GM19328 (cell line): ENCODE measurements at regions not wholly inside any gene's neighbourhood (a gene's known extent, or its start where the extent isn't known, plus 50 kb on each side); places are given as distances from the start of the nearest gene placed in this dataset.
"Not testable (repeated sequence)": the region's sequence is repeated elsewhere in the genome, so short reads cannot be mapped to it uniquely, and the experiment has no call there.

Experiments
- ATAC-seq: cut with Tn5 transposase; IDR thresholded peaks from one replicate; pipeline ENCODE4 v1.9.1; 2021; ENCODE audit warnings: mild to moderate bottlenecking, moderate library complexity; ENCODE audit not compliant: unreplicated experiment

DNA sequence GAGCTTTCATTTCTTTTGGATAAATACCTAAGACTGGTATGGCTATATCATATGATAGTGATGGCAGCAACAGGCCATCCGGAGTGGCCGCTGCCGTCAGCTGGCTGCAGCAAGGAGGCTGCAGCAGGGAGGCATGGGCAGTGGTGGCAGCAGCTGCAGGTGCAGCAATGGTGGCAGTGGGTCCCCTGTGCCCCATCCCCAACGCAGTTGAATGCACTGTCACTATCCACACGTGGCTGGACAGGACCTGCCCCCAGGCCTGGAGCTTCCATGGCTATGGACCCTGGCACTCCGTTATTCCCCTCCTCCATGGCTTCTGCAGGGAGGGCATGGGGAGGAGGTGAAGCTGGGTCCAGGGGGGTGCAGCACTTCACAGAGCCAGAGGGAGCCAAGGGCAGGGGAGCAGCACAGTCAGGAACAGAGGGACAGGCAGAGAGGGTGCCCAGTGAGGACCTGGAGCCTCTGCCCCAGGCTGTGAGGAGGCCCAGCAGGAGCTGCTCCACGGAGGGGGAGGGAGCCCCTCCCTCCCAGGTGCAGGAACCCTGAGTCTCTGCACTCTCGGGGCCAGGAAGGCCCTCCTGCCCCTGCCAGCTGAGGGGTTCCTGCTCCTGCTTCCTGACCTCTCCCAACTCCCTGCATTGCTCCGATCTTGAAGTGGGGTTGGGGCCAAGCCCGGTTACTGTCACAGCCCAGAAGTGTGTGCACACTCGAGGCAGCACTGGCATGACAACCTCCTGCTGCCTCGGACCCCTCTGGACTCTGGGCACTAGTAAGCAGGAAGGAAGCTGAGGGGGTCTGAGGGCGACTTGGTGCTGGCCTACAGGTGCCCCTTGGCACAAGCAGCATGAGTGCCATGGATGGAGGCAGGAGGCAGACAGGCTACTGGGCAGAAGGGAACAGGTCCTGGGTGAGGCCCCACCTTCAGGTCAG, 466.3 kb downstream of the GUCY1A2 start:
- ATAC-seq, result no peak

DNA sequence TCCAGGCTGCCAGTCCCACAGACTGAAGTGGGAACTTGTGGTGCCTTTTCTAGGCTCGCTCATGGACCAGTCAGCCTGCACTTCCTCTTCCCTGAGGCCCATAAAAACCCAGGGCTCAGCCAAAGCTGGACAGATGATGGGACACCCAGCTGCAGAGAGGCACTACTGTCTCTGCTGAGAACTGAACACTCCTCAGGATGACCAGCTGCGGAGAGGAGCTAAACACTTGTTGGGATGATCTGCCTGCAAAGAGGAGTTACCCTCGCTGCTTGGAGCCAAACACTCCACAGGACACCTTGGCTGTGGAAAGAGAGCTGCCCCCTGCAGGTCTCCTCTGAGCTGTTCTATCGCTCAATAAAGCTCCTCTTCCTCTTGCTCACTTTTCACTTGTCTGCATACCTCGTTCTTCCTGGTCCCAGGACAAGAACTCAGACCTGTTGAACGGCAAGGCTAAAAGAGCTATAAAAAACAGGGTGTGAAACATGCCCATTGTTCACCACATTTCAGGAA, 465.5 kb downstream of the GUCY1A2 start:
- ATAC-seq, result no peak

DNA sequence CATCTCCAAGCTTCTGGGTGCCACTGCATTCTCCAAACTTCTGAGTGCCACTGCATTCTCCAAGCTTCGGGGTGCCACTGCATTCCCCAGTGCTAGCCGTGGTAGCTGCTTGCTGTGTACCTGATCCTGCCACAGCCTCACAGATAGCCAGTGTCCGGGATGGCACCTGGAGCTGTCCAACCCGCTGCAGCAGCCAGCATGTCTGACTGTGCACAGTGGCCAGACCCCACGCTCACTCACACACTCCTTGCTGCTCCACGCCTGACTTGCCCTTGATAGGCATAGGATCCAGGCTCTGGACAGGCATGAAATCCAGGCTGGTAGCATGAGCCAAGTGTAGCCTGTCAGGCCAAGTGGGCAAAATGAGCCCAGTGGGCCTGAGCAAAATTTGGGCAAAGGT, 465.0 kb downstream of the GUCY1A2 start:
- ATAC-seq, result no peak

- ATAC-seq, result not testable (repeated sequence)
Measured at GRCh38 chr11:106555566-106556250, 462.6 kb downstream of the GUCY1A2 start.

DNA sequence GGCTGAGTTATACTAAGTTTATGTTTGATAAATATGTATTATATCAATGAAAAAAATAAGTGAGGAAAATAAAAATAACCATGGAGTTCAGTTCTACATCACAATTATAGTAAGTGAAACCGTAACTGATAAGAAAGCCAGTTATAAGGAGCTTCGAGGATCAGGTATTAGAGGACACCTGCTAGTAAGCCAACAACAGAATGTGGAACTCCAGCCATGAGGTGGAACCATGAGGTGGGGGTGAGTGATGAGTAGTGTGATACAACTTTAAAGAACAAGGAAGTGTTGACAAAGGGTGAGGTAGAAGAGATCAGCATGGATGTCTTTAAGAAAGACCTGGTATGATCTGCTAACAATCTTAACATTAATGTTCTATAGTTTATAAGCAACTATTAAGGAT, 452.9 kb downstream of the GUCY1A2 start:
- no peak for ATAC-seq

DNA sequence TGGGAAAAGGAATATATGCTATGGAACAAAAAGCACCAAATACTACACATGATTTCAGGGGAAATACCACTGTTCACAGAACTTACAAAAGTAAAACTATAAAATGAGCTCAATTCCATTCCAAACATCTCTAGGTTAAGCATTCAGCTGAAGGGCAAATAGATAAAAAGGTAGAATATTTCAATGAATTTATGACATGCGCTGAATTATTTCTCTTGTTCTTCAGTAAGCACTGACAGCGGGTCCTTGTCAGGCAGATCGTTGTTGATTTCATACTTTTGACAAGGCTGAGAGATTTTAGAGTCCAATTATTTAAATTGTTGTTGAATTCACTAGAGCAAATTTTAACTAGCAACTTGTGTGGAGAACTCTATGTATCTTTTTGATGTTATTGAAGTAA, 449.6 kb downstream of the GUCY1A2 start:
- ATAC-seq, result no peak

- ATAC-seq, result not testable (repeated sequence)
Measured at GRCh38 chr11:106577384-106577783, 440.9 kb downstream of the GUCY1A2 start.

- no peak for ATAC-seq
Measured at GRCh38 chr11:106581399-106581798, 436.9 kb downstream of the GUCY1A2 start.

GRCh38 chr11:106585061-106585460, 433.2 kb downstream of the GUCY1A2 start:
- no peak for ATAC-seq

- ATAC-seq, result no peak
Measured at GRCh38 chr11:106594751-106595351, 423.4 kb downstream of the GUCY1A2 start.

GRCh38 chr11:106601684-106602297, 416.5 kb downstream of the GUCY1A2 start:
- no peak for ATAC-seq

DNA sequence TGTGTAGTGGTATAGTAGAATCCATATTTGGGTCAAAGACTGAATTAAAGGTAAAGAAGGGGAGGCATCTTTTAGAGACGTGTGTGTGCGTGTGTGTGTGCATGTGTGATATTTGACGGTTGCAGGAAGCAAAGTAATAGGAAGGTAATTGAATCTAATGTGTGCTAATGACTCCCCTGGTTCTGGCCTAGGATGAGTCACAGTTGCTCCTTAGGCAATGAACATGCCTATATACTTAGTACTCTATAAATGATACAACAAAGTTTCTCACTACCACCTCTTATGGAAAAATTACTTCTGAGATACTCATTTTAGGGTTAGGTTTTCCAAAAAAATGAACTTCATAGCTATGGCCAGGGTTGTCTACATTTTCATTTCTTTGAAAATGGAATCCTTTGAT, 409.6 kb downstream of the GUCY1A2 start:
- no peak for ATAC-seq

DNA sequence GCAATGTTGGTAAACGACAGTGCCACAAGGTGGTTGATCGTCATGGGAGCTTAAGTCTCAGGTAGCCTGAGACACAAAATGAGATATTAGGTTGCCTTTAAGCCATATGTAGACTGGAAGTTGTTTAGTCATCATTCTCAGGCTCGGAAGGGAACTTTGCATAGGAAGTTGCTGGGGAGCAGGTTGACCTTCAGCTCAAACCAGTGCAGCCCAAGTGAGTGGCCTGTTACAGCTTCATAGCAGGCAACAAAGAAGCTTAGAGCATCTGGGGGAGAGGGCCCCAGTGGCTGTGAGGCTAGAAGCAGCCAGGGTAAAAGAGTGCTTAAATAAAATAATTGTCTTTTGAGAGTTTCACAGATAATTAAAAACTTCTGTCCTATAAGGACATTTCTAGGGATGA, 404.0 kb downstream of the GUCY1A2 start:
- ATAC-seq, result no peak

DNA sequence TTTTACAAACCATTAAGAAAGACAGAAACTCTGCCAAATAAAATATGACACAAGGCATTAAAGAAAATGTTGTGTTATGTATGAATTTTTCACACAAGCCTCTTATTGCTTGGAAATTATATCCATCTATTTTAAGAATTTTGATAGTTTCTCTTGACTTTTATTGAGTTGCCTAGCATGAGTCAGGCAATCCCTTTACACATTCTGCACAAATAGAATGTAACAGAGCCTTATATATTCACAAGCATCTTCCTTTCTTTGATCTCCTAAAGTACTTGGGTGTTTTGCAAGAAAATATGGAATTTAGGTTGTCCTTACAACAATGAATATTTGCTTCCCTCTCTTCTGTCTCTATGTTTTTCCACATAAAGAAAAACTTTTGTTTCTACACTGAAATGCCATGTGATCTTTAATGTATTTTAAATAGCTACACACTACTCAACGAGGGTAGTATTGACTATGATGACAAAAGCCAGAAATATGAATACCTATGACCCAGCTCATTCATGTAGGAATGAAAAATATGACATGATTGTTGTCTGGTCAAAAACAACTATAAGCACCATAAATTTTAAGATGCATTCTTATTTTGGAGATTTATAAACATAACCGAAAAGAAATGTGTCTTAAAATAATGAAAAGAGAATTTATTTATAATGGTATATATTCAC, 398.8 kb downstream of the GUCY1A2 start:
- ATAC-seq, result no peak

DNA sequence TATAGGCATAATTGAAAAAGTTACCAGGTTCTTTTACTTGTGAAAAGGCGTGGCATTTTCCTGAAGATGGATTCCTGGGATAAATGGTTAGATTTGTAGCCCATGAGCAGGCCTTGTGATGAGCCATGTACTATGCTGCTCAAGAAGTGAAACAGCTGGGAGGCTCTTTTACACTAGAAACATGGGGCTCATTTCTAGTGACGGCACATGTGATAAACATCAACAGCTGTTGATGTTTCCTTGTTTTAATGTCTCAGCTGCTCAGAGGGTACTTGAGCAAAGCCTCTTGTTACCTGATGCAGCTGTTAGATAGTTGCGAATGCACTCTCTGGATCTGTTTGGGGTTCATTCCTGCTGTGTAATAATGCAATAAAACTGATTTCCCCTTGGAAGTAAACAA, 396.8 kb downstream of the GUCY1A2 start:
- ATAC-seq, result no peak
